Omental fat pad (tissue), 3 donors: ENCODE measurements at regions not wholly inside any gene's neighbourhood (a gene's known extent, or its start where the extent isn't known, plus 50 kb on each side); places are given as distances from the start of the nearest gene placed in this dataset.
"Not testable (repeated sequence)": the region's sequence is repeated elsewhere in the genome, so short reads cannot be mapped to it uniquely, and the experiment has no call there.

Experiments
- ATAC-seq: fragments of 150-250 bp; one replicate; pipeline ENCODE4 v1.9.1; 2016; ENCODE audit warnings: mild to moderate bottlenecking, moderate library complexity; ENCODE audit not compliant: low FRiP score
- DNase-seq: peaks from one replicate; pipeline ENCODE4 v3.0.0-alpha.2; 2019; ENCODE audit warnings: low spot score
- CTCF ChIP-seq, 3 donors: fragments of 450-650 bp; IDR thresholded peaks; one replicate each; pipeline ENCODE4 v1.5.1; 2016 to 2017; ENCODE audit warnings: antibody characterized with exemption in 3 of 3, mild to moderate bottlenecking in 3 of 3, moderate library complexity in 2 of 3

GRCh38 chr5:56732121-56732520 is 83.2 kb upstream of the MAP3K1 start:
- TF ChIP-seq CTCF (IDR thresholded peaks at IDR 0.05) = no peak
- DNase-seq = no peak
- no peak for ATAC-seq

- not testable (repeated sequence) for ATAC-seq, DNase-seq
These were observed 83.9 kb upstream of the MAP3K1 start for GRCh38 chr5:56731473-56731872.

GRCh38 chr5:56729488-56729887 is 85.9 kb upstream of the MAP3K1 start:
- no peak for ATAC-seq
- DNase-seq = no peak
- TF ChIP-seq CTCF (IDR thresholded peaks at IDR 0.05) = no peak

GRCh38 chr5:56725711-56726411 is 89.5 kb upstream of the MAP3K1 start:
- ATAC-seq (no peak), DNase-seq (no peak)
- no peak for TF ChIP-seq CTCF (IDR thresholded peaks at IDR 0.05)

GRCh38 chr5:56724857-56725256 is 90.5 kb upstream of the MAP3K1 start:
- ATAC-seq, DNase-seq: not testable (repeated sequence)

GRCh38 chr5:56722317-56722716 is 93.0 kb upstream of the MAP3K1 start:
- ATAC-seq = no peak
- DNase-seq = no peak
- no peak for TF ChIP-seq CTCF (IDR thresholded peaks at IDR 0.05)

GRCh38 chr5:56717253-56717987 is 97.9 kb upstream of the MAP3K1 start:
- no peak for TF ChIP-seq CTCF (IDR thresholded peaks at IDR 0.05)
- DNase-seq (no peak), ATAC-seq (peak; percentile 68)

GRCh38 chr5:56715986-56716385 is 99.4 kb upstream of the MAP3K1 start:
- TF ChIP-seq CTCF (IDR thresholded peaks at IDR 0.05) = no peak
- no peak for DNase-seq
- no peak for ATAC-seq
